GM12892 (cell line): ENCODE measurements at regions not wholly inside any gene's neighbourhood (a gene's known extent, or its start where the extent isn't known, plus 50 kb on each side); places are given as distances from the start of the nearest gene placed in this dataset.

Source experiments
- POLR2A ChIP-seq: IDR thresholded peaks from 2 replicates; pipeline ENCODE4 v1.6.1; 2011; ENCODE audit warnings: low read depth, low read length, control low read depth
- POLR2AphosphoS5 ChIP-seq: IDR thresholded peaks from 2 replicates; pipeline ENCODE4 v1.6.1; 2011; ENCODE audit warnings: low read depth, low read length, control low read depth
- TAF1 ChIP-seq: IDR thresholded peaks from 2 replicates; pipeline ENCODE4 v1.6.1; 2011; ENCODE audit warnings: low read depth, mild to moderate bottlenecking, control low read depth, low read length, borderline replicate concordance

DNA sequence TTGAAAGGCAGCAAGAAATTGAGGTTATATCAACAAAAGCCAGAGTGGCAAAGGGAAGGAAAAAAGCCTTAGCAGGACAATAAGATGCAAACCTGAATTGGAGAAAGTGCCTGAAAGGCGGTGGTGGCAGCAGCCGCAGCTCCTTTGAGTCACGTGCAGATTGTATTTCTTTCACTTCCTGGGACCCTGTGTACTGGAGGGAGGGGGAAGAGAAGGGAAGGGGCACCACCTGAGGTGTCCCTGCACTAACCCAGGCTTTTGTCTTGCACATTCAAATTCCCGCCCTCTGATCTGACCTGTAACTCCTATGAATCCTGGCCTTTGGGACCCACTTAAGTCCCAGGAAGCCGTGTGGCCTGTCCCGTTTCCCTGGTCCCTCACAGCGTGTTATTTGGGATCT, 326.1 kb upstream of the SKOR2 start:
- TF ChIP-seq TAF1 (no peak), POLR2AphosphoS5 (no peak), POLR2A (no peak)
